ENCODE measurements at regions not wholly inside any gene's neighbourhood (a gene's known extent, or its start where the extent isn't known, plus 50 kb on each side); places are given as distances from the start of the nearest gene placed in this dataset.

DNA sequence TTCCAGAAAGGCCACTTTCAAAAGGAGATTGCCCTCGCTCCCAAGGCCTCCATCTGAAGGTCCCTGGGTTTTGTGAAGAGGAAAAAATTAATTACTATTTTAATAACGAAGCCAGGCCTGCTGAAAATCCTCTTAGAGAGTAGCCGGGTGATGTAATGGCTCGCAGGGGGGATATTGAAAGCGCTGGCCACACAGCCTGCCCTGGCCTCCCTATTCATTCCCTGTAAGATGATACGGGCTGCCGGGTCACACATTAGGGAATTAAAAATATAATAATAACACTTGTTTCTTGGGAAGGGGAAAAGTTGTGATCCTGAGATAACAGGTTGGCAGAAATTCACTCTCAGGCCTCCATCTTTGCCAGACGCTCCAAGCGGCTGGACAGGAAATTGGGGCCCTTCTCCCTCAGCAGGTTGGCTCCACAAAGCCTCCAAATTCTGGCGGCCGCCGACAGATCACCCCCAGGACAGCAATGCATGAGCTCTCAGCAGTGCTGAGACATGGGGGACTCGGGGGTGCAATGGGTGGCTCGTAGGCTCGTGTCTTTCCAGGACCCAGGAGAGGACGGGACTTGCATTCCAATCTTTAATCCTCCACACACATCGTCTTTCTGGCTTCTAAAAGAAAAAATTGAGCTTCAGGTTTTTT is 299.9 kb upstream of the SALL3 start:
- no peaks in the 10 kb centered on the region for H3K27me3 Mint-ChIP-seq (ENCODE audit: low read depth)
- no peak overlapping the region for H3K4me3 Mint-ChIP-seq
- H3K27ac Mint-ChIP-seq: no peak overlapping the region
- no peaks in the 10 kb centered on the region for H3K9me3 Mint-ChIP-seq
- no peak for DNase-seq (ENCODE audit: low spot score)
- H3K36me3 Mint-ChIP-seq (ENCODE audit: low read depth): no peaks in the 10 kb centered on the region
- H3K4me1 Mint-ChIP-seq (ENCODE audit: low read depth): no peaks in the 10 kb centered on the region

DNA sequence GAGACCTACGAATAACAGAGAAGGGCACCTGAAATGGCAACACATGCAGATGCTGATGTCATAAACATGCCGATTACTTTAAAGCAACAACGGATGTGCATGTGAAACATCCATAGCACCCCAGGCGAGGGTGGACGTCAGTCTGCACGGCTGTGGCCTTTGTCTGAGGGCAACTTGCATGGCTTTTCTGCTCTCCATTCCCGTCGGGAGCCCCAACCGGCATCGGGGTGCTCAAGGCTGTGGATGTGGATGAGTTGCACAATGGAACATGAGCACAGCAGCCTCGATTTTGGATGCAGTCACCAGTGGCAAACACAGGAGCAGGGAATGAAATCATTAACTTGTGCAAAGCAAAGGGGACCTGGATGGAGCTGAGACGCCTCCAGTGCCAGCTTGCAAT is 298.2 kb upstream of the SALL3 start:
- no peak overlapping the region for H3K4me3 Mint-ChIP-seq
- no peaks in the 10 kb centered on the region for H3K27me3 Mint-ChIP-seq (ENCODE audit: low read depth)
- H3K4me1 Mint-ChIP-seq (ENCODE audit: low read depth): no peaks in the 10 kb centered on the region
- no peaks in the 10 kb centered on the region for H3K36me3 Mint-ChIP-seq (ENCODE audit: low read depth)
- no peak overlapping the region for H3K27ac Mint-ChIP-seq
- no peak for DNase-seq (ENCODE audit: low spot score)
- no peaks in the 10 kb centered on the region for H3K9me3 Mint-ChIP-seq

DNA sequence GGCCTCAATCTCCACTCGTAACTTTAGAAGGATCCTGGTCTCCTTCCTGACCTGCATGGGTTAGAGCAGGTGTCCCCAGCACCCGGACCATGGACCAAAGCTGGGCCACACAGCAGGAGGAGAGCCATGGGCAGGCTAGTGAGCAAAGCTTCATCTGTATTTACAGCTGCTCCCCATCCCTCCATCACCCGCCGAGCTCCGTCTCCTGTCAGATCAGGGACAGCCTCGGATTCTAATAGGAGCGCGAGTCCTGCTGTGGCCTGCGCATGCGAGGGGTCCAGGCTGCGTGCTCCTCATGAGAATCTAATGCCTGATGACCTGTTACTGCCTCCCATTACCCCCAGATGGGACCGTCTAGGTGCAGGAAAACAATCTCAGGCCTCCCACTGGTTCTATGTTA is 297.7 kb upstream of the SALL3 start:
- no peaks in the 10 kb centered on the region for H3K27me3 Mint-ChIP-seq (ENCODE audit: low read depth)
- no peak overlapping the region for H3K27ac Mint-ChIP-seq
- no peaks in the 10 kb centered on the region for H3K9me3 Mint-ChIP-seq
- no peaks in the 10 kb centered on the region for H3K4me1 Mint-ChIP-seq (ENCODE audit: low read depth)
- H3K36me3 Mint-ChIP-seq (ENCODE audit: low read depth): no peaks in the 10 kb centered on the region
- no peak for DNase-seq (ENCODE audit: low spot score)
- no peak overlapping the region for H3K4me3 Mint-ChIP-seq

DNA sequence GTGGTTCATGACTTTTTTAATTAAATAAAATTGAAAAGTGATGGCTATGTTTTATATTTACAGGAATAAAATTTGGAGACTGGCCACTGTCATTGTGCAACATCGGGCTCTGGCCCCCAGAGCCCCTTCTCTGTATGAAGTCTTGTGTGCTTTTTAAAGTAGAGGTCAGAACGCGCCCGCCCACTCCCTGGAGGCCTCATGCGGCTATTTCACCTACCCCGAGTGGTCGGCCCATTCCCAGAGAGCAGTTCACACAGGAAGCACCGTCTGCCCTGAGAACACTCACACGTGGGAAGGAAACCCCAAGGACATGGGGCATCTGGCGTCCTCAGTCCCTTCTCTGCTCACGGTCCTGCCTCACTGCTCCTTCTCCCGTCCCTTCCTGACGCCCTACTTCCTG is 296.9 kb upstream of the SALL3 start:
- no peak overlapping the region for H3K4me3 Mint-ChIP-seq
- no peak for DNase-seq (ENCODE audit: low spot score)
- H3K9me3 Mint-ChIP-seq: no peaks in the 10 kb centered on the region
- H3K27me3 Mint-ChIP-seq (ENCODE audit: low read depth): no peaks in the 10 kb centered on the region
- no peaks in the 10 kb centered on the region for H3K4me1 Mint-ChIP-seq (ENCODE audit: low read depth)
- no peaks in the 10 kb centered on the region for H3K36me3 Mint-ChIP-seq (ENCODE audit: low read depth)
- no peak overlapping the region for H3K27ac Mint-ChIP-seq

DNA sequence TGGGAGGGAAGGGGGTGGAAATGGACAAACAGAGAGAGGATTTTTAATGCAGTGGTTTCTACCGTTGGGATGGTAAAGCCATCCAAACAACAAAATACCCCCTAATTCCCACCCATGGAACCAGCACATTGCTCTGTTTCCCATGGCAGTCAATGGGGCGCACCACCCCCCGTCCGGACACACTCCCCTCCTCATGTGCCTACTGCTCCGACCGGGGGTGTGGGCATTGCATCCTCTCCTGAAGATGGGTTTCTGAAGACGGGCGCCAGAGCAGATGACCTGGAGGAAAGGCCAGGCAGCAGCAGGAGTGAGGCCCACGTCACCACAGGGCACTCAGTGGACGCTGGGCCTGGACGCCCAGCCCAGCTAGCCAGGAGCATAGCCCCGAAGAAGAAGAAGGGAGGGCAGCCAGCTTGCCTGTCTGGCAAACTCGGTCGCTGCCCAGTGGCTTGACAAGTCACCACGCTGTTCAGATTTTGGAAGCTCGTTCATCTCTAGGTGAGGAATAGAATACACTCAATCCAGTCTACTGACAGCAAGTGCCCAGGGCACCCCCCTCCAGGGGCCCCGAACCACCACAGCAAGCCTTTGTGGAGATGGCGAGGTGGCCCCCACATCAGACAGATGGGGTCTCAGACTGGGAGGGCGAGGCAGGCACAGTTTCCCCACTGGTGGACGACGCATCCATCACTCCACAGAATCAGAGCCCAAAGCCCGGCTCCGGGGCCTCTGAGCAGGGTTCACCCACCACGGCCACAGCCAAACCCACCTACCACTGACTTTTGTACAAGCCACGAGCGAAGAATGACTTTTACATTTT is 296.2 kb upstream of the SALL3 start:
- H3K27ac Mint-ChIP-seq: no peak overlapping the region
- no peaks in the 10 kb centered on the region for H3K9me3 Mint-ChIP-seq
- no peak for DNase-seq (ENCODE audit: low spot score)

DNA sequence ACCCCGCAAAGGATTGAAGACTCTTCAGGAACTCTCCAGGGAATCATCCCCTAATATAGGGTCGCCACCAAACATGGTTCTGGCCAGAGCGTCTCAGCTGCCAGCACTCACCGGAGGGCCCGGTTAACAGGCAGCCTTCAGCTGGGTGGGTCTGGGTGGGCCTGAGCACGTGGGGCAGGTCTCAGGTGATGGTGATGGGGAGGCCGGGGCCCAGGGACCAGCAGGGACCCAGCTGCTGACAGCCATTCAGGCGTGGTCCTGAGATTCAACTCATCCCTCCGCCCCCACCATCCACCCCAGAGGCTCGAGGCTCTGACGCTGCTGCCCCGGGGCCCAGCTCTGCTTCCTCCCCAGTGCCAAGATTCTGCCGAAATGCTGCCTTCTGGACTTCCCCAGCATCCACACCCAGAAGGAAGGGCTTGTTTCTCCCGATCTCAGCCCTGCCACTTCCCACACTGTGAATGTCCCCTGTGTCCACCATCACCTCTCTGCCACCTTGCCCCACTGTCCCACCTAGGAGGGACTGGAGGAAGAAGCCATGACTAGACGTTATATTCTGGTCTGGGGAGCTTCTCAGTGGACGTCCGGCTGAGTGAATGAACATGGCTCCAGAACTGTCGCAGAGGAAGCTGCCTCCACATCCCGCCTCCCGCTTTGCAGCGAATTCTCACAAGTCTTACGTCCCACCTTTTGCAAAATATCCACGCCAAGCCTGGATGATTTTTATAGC is 294.2 kb upstream of the SALL3 start:
- Mint-ChIP-seq H3K27me3 (ENCODE audit: low read depth) (no peaks in the 10 kb centered on the region), H3K9me3 (no peaks in the 10 kb centered on the region), H3K4me3 (no peak overlapping the region)

More for the DNA sequence above, 296.2 kb upstream of the SALL3 start:
- Mint-ChIP-seq H3K4me1 (ENCODE audit: low read depth) (no peaks in the 10 kb centered on the region), H3K27me3 (ENCODE audit: low read depth) (no peaks in the 10 kb centered on the region), H3K36me3 (ENCODE audit: low read depth) (no peaks in the 10 kb centered on the region), H3K4me3 (no peak overlapping the region)

DNA sequence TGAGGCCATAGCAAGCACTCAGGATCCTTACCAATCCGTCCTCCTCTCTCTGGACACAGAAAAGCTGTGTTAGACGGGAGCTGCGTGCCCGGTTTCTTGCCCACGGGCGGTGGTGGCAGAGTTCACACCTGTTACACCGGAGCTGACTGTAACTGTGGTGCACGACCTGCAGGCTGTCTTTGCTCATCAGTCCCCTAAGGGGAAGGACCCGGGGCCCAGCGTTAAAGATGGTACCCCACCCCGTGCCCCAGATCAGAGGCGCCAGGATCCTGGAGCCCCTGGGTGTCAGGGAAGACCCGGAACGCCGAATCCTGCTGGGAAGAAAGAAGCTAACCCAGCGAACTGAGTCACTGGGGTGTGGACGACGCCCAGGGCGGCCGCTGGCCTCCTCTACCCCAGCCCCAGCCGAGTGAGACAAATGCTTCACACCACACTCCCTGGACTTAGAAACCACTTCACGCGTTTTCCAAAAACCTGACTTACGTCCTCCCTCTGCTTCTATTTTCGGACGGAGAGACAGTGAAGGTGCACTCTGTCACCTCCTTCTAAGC is 293.6 kb upstream of the SALL3 start:
- no peaks in the 10 kb centered on the region for H3K4me1 Mint-ChIP-seq (ENCODE audit: low read depth)
- no peak overlapping the region for H3K27ac Mint-ChIP-seq
- DNase-seq (ENCODE audit: low spot score): no peak
- no peak overlapping the region for H3K4me3 Mint-ChIP-seq
- H3K9me3 Mint-ChIP-seq: no peaks in the 10 kb centered on the region
- H3K36me3 Mint-ChIP-seq (ENCODE audit: low read depth): no peaks in the 10 kb centered on the region
- no peaks in the 10 kb centered on the region for H3K27me3 Mint-ChIP-seq (ENCODE audit: low read depth)

More for the DNA sequence above, 294.2 kb upstream of the SALL3 start:
- Mint-ChIP-seq H3K36me3 (ENCODE audit: low read depth) (no peaks in the 10 kb centered on the region), H3K4me1 (ENCODE audit: low read depth) (no peaks in the 10 kb centered on the region), H3K27ac (no peak overlapping the region)
- DNase-seq (ENCODE audit: low spot score): no peak

DNA sequence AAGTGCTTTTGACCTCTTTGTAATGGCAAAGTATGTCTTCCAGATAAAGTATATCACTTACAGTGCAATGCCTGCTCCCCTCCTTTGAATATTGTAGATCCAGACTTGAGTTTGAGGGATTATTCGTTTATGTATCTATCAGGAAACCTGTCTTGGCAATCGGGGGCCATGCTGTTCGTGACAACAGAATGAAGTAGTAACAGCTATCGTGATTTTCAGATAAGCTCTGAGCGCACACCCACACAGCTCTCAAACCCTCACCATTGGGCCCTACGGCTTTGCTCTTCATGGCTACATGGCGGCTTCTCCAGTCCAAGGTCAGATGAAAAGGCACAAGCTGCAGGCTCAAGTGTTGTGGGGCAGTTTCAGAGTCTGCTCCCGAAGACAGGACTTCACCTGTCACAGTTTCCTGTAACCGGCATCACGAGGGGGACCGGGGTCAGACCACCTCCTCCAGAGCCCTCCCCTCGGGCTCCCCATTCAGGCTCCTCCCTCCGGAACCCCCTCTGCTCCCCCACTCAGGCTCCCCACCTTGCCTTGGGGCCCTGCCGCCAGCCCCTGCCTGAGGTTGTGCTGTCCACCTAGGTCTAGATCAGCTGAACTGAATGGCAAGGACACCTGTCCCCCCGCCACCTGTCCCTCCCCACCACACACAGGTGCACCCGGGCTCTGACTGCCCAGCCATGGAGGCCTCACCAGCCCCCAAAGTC is 292.5 kb upstream of the SALL3 start:
- Mint-ChIP-seq H3K27me3 (ENCODE audit: low read depth) (no peaks in the 10 kb centered on the region), H3K4me1 (ENCODE audit: low read depth) (peaks cover 1% of the 10 kb centered on the region), H3K27ac (no peak overlapping the region)

DNA sequence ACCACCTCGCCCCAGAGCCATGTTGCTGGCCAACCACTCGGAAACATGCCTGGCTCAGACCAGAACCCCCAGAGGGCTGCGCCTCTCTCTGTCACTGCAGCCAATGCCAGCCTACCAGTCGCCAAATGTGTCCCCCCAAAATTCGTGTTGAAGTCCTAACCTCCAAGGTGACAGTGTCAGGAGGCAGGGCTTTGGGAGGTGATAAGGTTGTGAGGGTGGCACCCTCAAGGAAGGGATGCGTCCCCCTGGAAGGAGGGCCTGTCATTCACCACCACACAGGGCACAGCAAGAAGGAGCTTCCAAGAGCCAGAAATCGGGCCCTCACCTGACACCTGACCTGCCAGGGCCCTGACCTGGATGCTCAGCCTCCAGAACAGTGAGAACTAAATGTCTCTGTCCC is 291.9 kb upstream of the SALL3 start:
- no peak overlapping the region for H3K4me3 Mint-ChIP-seq
- H3K27me3 Mint-ChIP-seq (ENCODE audit: low read depth): no peaks in the 10 kb centered on the region
- H3K27ac Mint-ChIP-seq: no peak overlapping the region
- H3K4me1 Mint-ChIP-seq (ENCODE audit: low read depth): peaks cover 3% of the 10 kb centered on the region
- H3K36me3 Mint-ChIP-seq (ENCODE audit: low read depth): no peaks in the 10 kb centered on the region
- no peaks in the 10 kb centered on the region for H3K9me3 Mint-ChIP-seq
- DNase-seq (ENCODE audit: low spot score): no peak

More for the DNA sequence above, 292.5 kb upstream of the SALL3 start:
- H3K4me3 Mint-ChIP-seq: no peak overlapping the region
- DNase-seq (ENCODE audit: low spot score): no peak
- H3K9me3 Mint-ChIP-seq: no peaks in the 10 kb centered on the region
- no peaks in the 10 kb centered on the region for H3K36me3 Mint-ChIP-seq (ENCODE audit: low read depth)

DNA sequence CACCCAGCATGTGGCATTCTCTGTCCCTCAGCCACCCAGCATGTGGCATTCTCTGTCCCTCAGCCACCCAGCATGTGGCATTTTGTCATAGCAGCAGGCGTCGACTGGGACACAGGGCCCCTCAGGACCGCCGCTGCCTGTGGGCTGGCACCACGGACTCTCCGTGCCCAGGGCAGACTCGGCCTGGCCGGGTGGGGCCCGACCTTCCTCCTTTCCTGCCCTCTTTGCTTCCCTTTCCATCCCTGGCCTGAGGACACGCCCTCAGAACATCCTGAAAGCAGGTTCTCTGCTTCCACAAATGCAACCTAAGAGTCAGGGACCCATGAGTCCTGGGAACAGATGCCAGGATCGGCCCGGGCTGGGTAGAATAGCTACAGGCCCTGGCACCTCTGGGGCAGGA is 291.4 kb upstream of the SALL3 start:
- H3K36me3 Mint-ChIP-seq (ENCODE audit: low read depth): no peaks in the 10 kb centered on the region
- H3K27ac Mint-ChIP-seq: no peak overlapping the region
- no peak for DNase-seq (ENCODE audit: low spot score)
- no peaks in the 10 kb centered on the region for H3K9me3 Mint-ChIP-seq
- H3K4me3 Mint-ChIP-seq: no peak overlapping the region
- H3K27me3 Mint-ChIP-seq (ENCODE audit: low read depth): no peaks in the 10 kb centered on the region
- H3K4me1 Mint-ChIP-seq (ENCODE audit: low read depth): peaks cover 3% of the 10 kb centered on the region

DNA sequence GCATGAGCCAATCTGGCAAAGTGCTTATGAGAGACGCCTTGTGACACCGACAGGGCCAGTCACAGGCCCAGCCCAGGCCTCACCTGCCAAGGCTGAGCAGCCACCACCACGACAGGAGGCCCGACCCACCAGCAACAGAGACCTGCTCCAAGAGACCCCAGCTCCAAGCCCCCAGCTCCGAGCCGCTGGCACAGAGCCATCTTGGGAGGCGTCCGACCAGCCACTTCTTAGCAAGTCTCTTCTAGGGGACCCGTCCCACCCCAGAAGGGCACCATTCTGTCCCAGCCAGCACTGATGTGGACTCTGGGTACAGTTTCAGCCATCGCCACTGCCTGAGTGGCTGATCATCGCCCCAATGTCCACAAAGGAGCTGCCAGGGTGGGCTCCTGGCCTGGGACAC is 290.7 kb upstream of the SALL3 start:
- Mint-ChIP-seq H3K9me3 (no peaks in the 10 kb centered on the region), H3K36me3 (ENCODE audit: low read depth) (no peaks in the 10 kb centered on the region), H3K27ac (no peak overlapping the region), H3K4me3 (no peak overlapping the region), H3K27me3 (ENCODE audit: low read depth) (no peaks in the 10 kb centered on the region), H3K4me1 (ENCODE audit: low read depth) (peaks cover 3% of the 10 kb centered on the region)
- no peak for DNase-seq (ENCODE audit: low spot score)

DNA sequence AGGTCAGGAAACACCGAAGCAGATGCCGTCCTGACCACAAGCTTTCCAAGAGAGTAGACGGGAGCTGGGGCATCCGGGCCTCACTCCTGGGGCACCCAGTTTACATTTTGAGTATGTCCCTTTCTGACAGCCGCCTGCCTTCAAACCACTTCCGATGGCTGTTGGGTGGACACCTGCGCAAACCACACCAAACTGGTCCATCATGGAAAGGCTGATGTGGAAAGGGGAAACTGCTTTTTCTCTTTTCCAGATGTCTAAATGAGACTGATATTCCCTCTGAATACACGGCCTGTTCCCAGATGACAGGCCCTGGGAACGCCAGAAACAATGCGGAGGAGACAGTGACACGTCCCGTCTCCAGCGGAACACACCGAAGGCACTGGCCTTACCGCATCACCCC is 290.0 kb upstream of the SALL3 start:
- Mint-ChIP-seq H3K27me3 (ENCODE audit: low read depth) (no peaks in the 10 kb centered on the region), H3K9me3 (no peaks in the 10 kb centered on the region), H3K36me3 (ENCODE audit: low read depth) (no peaks in the 10 kb centered on the region), H3K4me1 (ENCODE audit: low read depth) (peaks cover 3% of the 10 kb centered on the region), H3K27ac (no peak overlapping the region), H3K4me3 (no peak overlapping the region)
- DNase-seq (ENCODE audit: low spot score): no peak

DNA sequence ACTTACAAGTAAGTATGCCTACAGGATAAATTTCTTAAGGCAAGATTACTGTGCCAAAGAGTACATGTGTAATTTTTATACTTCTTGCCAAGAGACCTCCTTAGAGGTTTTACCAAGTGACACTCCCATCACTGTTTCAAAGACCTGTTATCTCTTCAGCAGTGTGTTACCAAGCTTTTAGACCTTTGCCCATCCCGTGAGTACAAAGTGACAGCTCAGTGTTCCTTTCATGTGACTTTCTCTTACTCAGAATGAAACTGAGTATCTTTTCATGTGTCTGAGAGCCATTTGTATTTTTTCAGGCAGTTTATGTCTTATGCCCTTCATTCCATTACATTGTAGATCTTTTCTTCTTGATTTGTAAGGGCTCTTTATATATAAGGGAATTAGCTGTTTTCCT is 287.5 kb upstream of the SALL3 start:
- Mint-ChIP-seq H3K9me3 (no peaks in the 10 kb centered on the region), H3K36me3 (ENCODE audit: low read depth) (no peaks in the 10 kb centered on the region), H3K4me1 (ENCODE audit: low read depth) (peaks cover 3% of the 10 kb centered on the region), H3K4me3 (no peak overlapping the region), H3K27ac (no peak overlapping the region), H3K27me3 (ENCODE audit: low read depth) (no peaks in the 10 kb centered on the region)
- no peak for DNase-seq (ENCODE audit: low spot score)
